ENCODE measurements at regions not wholly inside any gene's neighbourhood (a gene's known extent, or its start where the extent isn't known, plus 50 kb on each side); places are given as distances from the start of the nearest gene placed in this dataset.

GRCh38 chr9:90476058-90476457, 166.6 kb downstream of the DIRAS2 start:
- POLR2A ChIA-PET = no interaction called here

GRCh38 chr9:90477535-90477934, 165.1 kb downstream of the DIRAS2 start:
- no peak for TF ChIP-seq CTCF (IDR thresholded peaks at IDR 0.05)
- Histone ChIP-seq H3K27ac (ENCODE audit: low read depth in 1 of 2, low read length in 2 of 2) (no peak overlapping the region), H3K4me3 (ENCODE audit: low read length) (no peak overlapping the region), H3K27me3 (ENCODE audit: control insufficient read depth in 1 of 2, insufficient read depth in 2 of 2, low read length in 2 of 2) (no peaks in the 10 kb centered on the region), H3K36me3 (ENCODE audit: insufficient read depth, low read length) (no peaks in the 10 kb centered on the region), H3K4me1 (ENCODE audit: insufficient read depth, low read length) (no peaks in the 10 kb centered on the region), H3K9me3 (ENCODE audit: control insufficient read depth in 1 of 2, insufficient read depth in 1 of 2, low read length in 2 of 2) (no peaks in the 10 kb centered on the region)
- ATAC-seq (ENCODE audit: poor library complexity) (no peak), DNase-seq (no peak)
- CTCF ChIA-PET = no interaction called here
- Mint-ChIP-seq H3K36me3 (ENCODE audit: low read depth) (no peaks in the 10 kb centered on the region), H3K4me3 (no peak overlapping the region), H3K27me3 (peaks cover 4% of the 10 kb centered on the region), H3K9me3 (no peaks in the 10 kb centered on the region), H3K4me1 (ENCODE audit: low read depth) (no peaks in the 10 kb centered on the region), H3K27ac (no peak overlapping the region)
- POLR2A ChIA-PET = no interaction called here
- intact Hi-C loops (cut with DNase I, micrococcal nuclease) = no loop called here

More at GRCh38 chr9:90476058-90476457, 166.6 kb downstream of the DIRAS2 start:
- Histone ChIP-seq H3K4me1 (ENCODE audit: insufficient read depth, low read length) (no peaks in the 10 kb centered on the region), H3K4me3 (ENCODE audit: low read length) (no peak overlapping the region), H3K36me3 (ENCODE audit: insufficient read depth, low read length) (no peaks in the 10 kb centered on the region), H3K9me3 (ENCODE audit: control insufficient read depth in 1 of 2, insufficient read depth in 1 of 2, low read length in 2 of 2) (no peaks in the 10 kb centered on the region), H3K27ac (ENCODE audit: low read depth in 1 of 2, low read length in 2 of 2) (no peak overlapping the region), H3K27me3 (ENCODE audit: control insufficient read depth in 1 of 2, insufficient read depth in 2 of 2, low read length in 2 of 2) (peaks cover 0 to 2% of the 10 kb centered on the region in 2 experiments)
- no peaks in the 10 kb centered on the region for H3K9me3 Mint-ChIP-seq
- H3K4me1 Mint-ChIP-seq (ENCODE audit: low read depth) = no peaks in the 10 kb centered on the region
- ATAC-seq (ENCODE audit: poor library complexity) (no peak), DNase-seq (no peak)
- no peak for TF ChIP-seq CTCF (IDR thresholded peaks at IDR 0.05)
- H3K4me3 Mint-ChIP-seq = no peak overlapping the region
- intact Hi-C loops (cut with DNase I, micrococcal nuclease) = no loop called here
- H3K36me3 Mint-ChIP-seq (ENCODE audit: low read depth) = no peaks in the 10 kb centered on the region
- H3K27me3 Mint-ChIP-seq = peaks cover 9% of the 10 kb centered on the region
- CTCF ChIA-PET = no interaction called here
- H3K27ac Mint-ChIP-seq = no peak overlapping the region

- ChIA-PET CTCF (no interaction called here), POLR2A (no interaction called here)
- DNase-seq = no peak
- no peak overlapping the region for H3K4me3 ChIP-seq (ENCODE audit: low read length)
- TF ChIP-seq CTCF (IDR thresholded peaks at IDR 0.05) = no peak
- no peak overlapping the region for H3K4me3 Mint-ChIP-seq
- H3K4me1 ChIP-seq (ENCODE audit: insufficient read depth, low read length) = no peaks in the 10 kb centered on the region
- H3K36me3 ChIP-seq (ENCODE audit: insufficient read depth, low read length) = no peaks in the 10 kb centered on the region
- H3K4me1 Mint-ChIP-seq (ENCODE audit: low read depth) = no peaks in the 10 kb centered on the region
- no peaks in the 10 kb centered on the region for H3K9me3 Mint-ChIP-seq
- no peak overlapping the region for H3K27ac ChIP-seq (ENCODE audit: low read depth in 1 of 2, low read length in 2 of 2)
- no peaks in the 10 kb centered on the region for H3K27me3 ChIP-seq (ENCODE audit: control insufficient read depth in 1 of 2, insufficient read depth in 2 of 2, low read length in 2 of 2)
- no peak for ATAC-seq (ENCODE audit: poor library complexity)
- no peaks in the 10 kb centered on the region for H3K9me3 ChIP-seq (ENCODE audit: control insufficient read depth in 1 of 2, insufficient read depth in 1 of 2, low read length in 2 of 2)
- peaks cover 10% of the 10 kb centered on the region for H3K27me3 Mint-ChIP-seq
- no peaks in the 10 kb centered on the region for H3K36me3 Mint-ChIP-seq (ENCODE audit: low read depth)
- intact Hi-C loops (cut with DNase I, micrococcal nuclease) = no loop called here
- no peak overlapping the region for H3K27ac Mint-ChIP-seq
These were observed 163.8 kb downstream of the DIRAS2 start for GRCh38 chr9:90478821-90479220.

Data from CD4-positive, alpha-beta T cell (primary cell).